H1 (cell line): ENCODE measurements at regions not wholly inside any gene's neighbourhood (a gene's known extent, or its start where the extent isn't known, plus 50 kb on each side); places are given as distances from the start of the nearest gene placed in this dataset.

Experiments
- EZH2 ChIP-seq: fragments of 200-600 bp; sonication (generic); IDR thresholded peaks from 2 replicates; pipeline ENCODE4 v1.7.1; 2012; ENCODE audit warnings: low read depth, mild to moderate bottlenecking, moderate library complexity, low read length, inconsistent platforms; ENCODE audit not compliant: severe bottlenecking
- GABPA ChIP-seq: IDR thresholded peaks from 2 replicates; pipeline ENCODE4 v1.6.1; 2011; ENCODE audit warnings: mild to moderate bottlenecking, low read length, moderate library complexity, borderline replicate concordance; ENCODE audit not compliant: insufficient read depth

GRCh38 chr10:4382811-4383210 lies 443.2 kb upstream of the AKR1E2 start (continued):
- no peak for TF ChIP-seq EZH2
- TF ChIP-seq GABPA, result no peak
